Naive thymus-derived CD4-positive, alpha-beta T cell (primary cell): ENCODE measurements at regions not wholly inside any gene's neighbourhood (a gene's known extent, or its start where the extent isn't known, plus 50 kb on each side); places are given as distances from the start of the nearest gene placed in this dataset.
A peak's percentile ranks its signal among the peaks of the same experiment; 100 is the strongest.

Experiments
- ATAC-seq: fragments of 150-1000 bp; cut with Tn5 transposase; 2 replicates; pipeline ENCODE4 v1.10.0; 2021; ENCODE audit warnings: mild to moderate bottlenecking, moderate library complexity
- CTCF ChIA-PET: fragments of 350-600 bp; sonication (Branson Sonifier 250); formaldehyde crosslinking; loops from one replicate; lab custom pipeline; 2021; ENCODE audit warnings: antibody characterized with exemption; lab: Charles Lee
- POLR2A ChIA-PET: fragments of 350-600 bp; sonication (Branson Sonifier 250); formaldehyde crosslinking; loops from one replicate; lab custom pipeline; 2021; ENCODE audit warnings: antibody characterized with exemption, inconsistent platforms; lab: Charles Lee
- DNase-seq, 9 donors: peaks; one replicate each; pipeline versions ENCODE4 v3.0.0 to v3.0.0-alpha.2; 2020 to 2022; ENCODE audit warnings: mixed read lengths in 1 of 9
- H3K27ac ChIP-seq: one replicate; pipeline ENCODE4 v1.7.0; 2013; ENCODE audit warnings: mild to moderate bottlenecking, low read depth, low read length, moderate library complexity
- H3K27me3 ChIP-seq, 2 donors: one replicate each; pipeline ENCODE4 v1.7.0; 2013; ENCODE audit warnings: low read length in 2 of 2, mild to moderate bottlenecking in 2 of 2, moderate library complexity in 2 of 2; ENCODE audit not compliant: control insufficient read depth in 2 of 2, insufficient read depth in 2 of 2
- H3K36me3 ChIP-seq, 3 experiments: 1 replicate in 2 of 3; 2 replicates in 1 of 3; pipeline ENCODE4 v1.7.0; 2013; ENCODE audit warnings: low read length in 3 of 3, mild to moderate bottlenecking in 3 of 3, moderate library complexity in 1 of 3; ENCODE audit not compliant: insufficient read depth in 3 of 3, control insufficient read depth in 2 of 3
- H3K4me1 ChIP-seq, 2 donors: one replicate each; pipeline ENCODE4 v1.7.0; 2013; ENCODE audit warnings: low read length in 2 of 2, mild to moderate bottlenecking in 2 of 2, moderate library complexity in 1 of 2; ENCODE audit not compliant: control insufficient read depth in 2 of 2, insufficient read depth in 2 of 2
- H3K4me3 ChIP-seq: 2 replicates; pipeline ENCODE4 v1.7.0; 2013; ENCODE audit warnings: mild to moderate bottlenecking, low read length
- H3K9me3 ChIP-seq, 3 experiments: 1 replicate in 2 of 3; 2 replicates in 1 of 3; pipeline ENCODE4 v1.7.0; 2013; ENCODE audit warnings: low read length in 3 of 3; ENCODE audit not compliant: control insufficient read depth in 2 of 3
- H3K27ac Mint-ChIP-seq, 9 donors: one replicate each; pipeline ENCODE4 v1.8.0; 2020 to 2022; ENCODE audit warnings: mixed read lengths in 9 of 9, mild to moderate bottlenecking in 8 of 9, moderate library complexity in 5 of 9, inconsistent platforms in 2 of 9
- H3K27me3 Mint-ChIP-seq, 5 donors: one replicate each; pipeline ENCODE4 v1.8.0; 2021 to 2022; ENCODE audit warnings: mixed read lengths in 5 of 5, mild to moderate bottlenecking in 1 of 5
- H3K36me3 Mint-ChIP-seq, 5 donors: one replicate each; pipeline ENCODE4 v1.8.0; 2020 to 2022; ENCODE audit warnings: mixed read lengths in 5 of 5, mild to moderate bottlenecking in 3 of 5, inconsistent platforms in 1 of 5
- H3K4me1 Mint-ChIP-seq, 7 donors: one replicate each; pipeline ENCODE4 v1.8.0; 2020 to 2022; ENCODE audit warnings: mixed read lengths in 7 of 7, mild to moderate bottlenecking in 3 of 7, inconsistent platforms in 1 of 7
- H3K4me3 Mint-ChIP-seq, 10 donors: one replicate each; pipeline ENCODE4 v1.8.0; 2020 to 2022; ENCODE audit warnings: mild to moderate bottlenecking in 10 of 10, mixed read lengths in 10 of 10, moderate library complexity in 6 of 10, inconsistent platforms in 2 of 10
- H3K9me3 Mint-ChIP-seq, 11 donors: one replicate each; pipeline ENCODE4 v1.8.0; 2020 to 2022; ENCODE audit warnings: mixed read lengths in 11 of 11, mild to moderate bottlenecking in 4 of 11, inconsistent platforms in 1 of 11, moderate library complexity in 1 of 11
- intact Hi-C, 2 donors: fragments of 100-400 bp; cut with micrococcal nuclease; formaldehyde crosslinking; loops; one replicate each; pipeline ENCODE4 v1.15.1; 2023

GRCh38 chr13:99823961-99824360, 147.6 kb downstream of the ZIC5 start:
- ChIA-PET CTCF (no interaction called here), POLR2A (no interaction called here)
- Histone ChIP-seq H3K9me3 (no peaks in the 10 kb centered on the region), H3K36me3 (no peaks in the 10 kb centered on the region), H3K4me3 (no peak overlapping the region), H3K27ac (no peak overlapping the region), H3K27me3 (no peaks in the 10 kb centered on the region), H3K4me1 (no peaks in the 10 kb centered on the region)
- ATAC-seq (no peak), DNase-seq (no peak)
- H3K27me3 Mint-ChIP-seq, result peaks cover 0 to 6% (median 0%) of the 10 kb centered on the region in 5 donors
- H3K27ac Mint-ChIP-seq, result no peak overlapping the region
- no peak overlapping the region for H3K4me3 Mint-ChIP-seq
- peaks cover 0 to 10% (median 0%) of the 10 kb centered on the region in 11 donors for H3K9me3 Mint-ChIP-seq
- peaks cover 0 to 28% (median 8%) of the 10 kb centered on the region in 5 donors for H3K36me3 Mint-ChIP-seq
- H3K4me1 Mint-ChIP-seq, result no peaks in the 10 kb centered on the region
- intact Hi-C loops, result no loop called here

- no peak for DNase-seq
- Histone ChIP-seq H3K27me3 (no peaks in the 10 kb centered on the region), H3K27ac (no peak overlapping the region), H3K4me1 (peaks cover 10% of the 10 kb centered on the region in 2 donors), H3K36me3 (no peaks in the 10 kb centered on the region), H3K9me3 (no peaks in the 10 kb centered on the region), H3K4me3 (no peak overlapping the region)
- H3K27ac Mint-ChIP-seq, result no peak overlapping the region
- peaks cover 0 to 26% (median 8%) of the 10 kb centered on the region in 5 donors for H3K36me3 Mint-ChIP-seq
- no peak for ATAC-seq
- intact Hi-C loops, result no loop called here
- POLR2A ChIA-PET, result no interaction called here
- peaks cover 0 to 10% (median 0%) of the 10 kb centered on the region in 11 donors for H3K9me3 Mint-ChIP-seq
- no peak overlapping the region for H3K4me3 Mint-ChIP-seq
- CTCF ChIA-PET, result interaction anchor here (0.6 kb wide), 1 partner anchor 277 kb away, joined by 3 read pairs; no protein-coding TSS in a partner anchor
- peaks cover 6 to 11% (median 11%) of the 10 kb centered on the region in 7 donors for H3K4me1 Mint-ChIP-seq
- H3K27me3 Mint-ChIP-seq, result peaks cover 0 to 8% (median 0%) of the 10 kb centered on the region in 5 donors
Measured at GRCh38 chr13:99822820-99823219, 148.7 kb downstream of the ZIC5 start.

DNA sequence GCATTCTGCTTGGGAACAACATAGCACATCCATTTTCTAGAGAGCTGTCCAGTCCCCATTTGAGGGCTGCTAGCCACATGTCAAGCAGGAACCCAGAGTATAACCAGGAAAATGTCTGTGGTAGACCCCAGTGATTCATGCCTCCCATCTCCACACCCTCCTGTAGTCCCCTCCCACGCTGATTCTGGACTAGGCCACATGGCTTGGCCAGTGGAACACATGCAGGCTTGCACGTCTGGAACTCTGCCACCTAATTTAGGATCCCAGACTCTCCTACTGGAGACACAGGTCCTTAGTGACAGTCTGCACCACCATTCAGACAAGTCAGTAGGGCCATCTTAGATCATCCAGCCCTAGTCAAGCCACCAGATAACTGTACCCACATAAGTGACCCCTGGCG, 149.8 kb downstream of the ZIC5 start:
- Histone ChIP-seq H3K27ac (no peak overlapping the region), H3K4me3 (no peak overlapping the region), H3K9me3 (no peaks in the 10 kb centered on the region), H3K4me1 (peaks cover 12 to 14% of the 10 kb centered on the region in 2 donors), H3K36me3 (no peaks in the 10 kb centered on the region), H3K27me3 (no peaks in the 10 kb centered on the region)
- H3K4me1 Mint-ChIP-seq, result peaks cover 11 to 22% (median 19%) of the 10 kb centered on the region in 7 donors
- intact Hi-C loops, result no loop called here
- ChIA-PET POLR2A (no interaction called here), CTCF (no interaction called here)
- DNase-seq (no peak), ATAC-seq (no peak)
- no peak overlapping the region for H3K27ac Mint-ChIP-seq
- H3K27me3 Mint-ChIP-seq, result peaks cover 0 to 11% (median 0%) of the 10 kb centered on the region in 5 donors
- peaks cover 0 to 22% (median 8%) of the 10 kb centered on the region in 5 donors for H3K36me3 Mint-ChIP-seq
- H3K4me3 Mint-ChIP-seq, result no peak overlapping the region
- H3K9me3 Mint-ChIP-seq, result peaks cover 0 to 10% (median 0%) of the 10 kb centered on the region in 11 donors

DNA sequence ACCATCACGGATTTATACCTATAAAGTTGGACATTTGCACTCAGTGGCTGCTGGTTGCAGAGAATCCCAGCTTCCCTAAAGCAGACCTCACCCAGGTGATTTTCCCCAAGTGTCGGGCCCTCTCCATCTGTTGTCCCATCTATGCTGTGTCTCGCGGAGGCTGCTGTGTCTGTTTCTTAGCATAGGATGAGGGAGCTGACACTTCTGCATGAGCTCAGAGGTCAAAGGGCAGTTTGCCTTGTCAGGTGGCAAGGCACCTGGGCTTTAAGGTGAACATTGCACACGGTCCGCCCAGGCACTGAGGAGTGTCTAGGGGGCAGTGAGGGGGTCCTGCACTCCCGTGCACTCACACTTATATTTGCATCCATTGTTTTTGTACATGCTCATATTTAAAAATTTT, 151.6 kb downstream of the ZIC5 start:
- ATAC-seq (no peak), DNase-seq (no peak)
- peaks cover 0 to 21% (median 8%) of the 10 kb centered on the region in 5 donors for H3K36me3 Mint-ChIP-seq
- Histone ChIP-seq H3K4me1 (peaks cover 12 to 14% of the 10 kb centered on the region in 2 donors), H3K4me3 (no peak overlapping the region), H3K27ac (no peak overlapping the region), H3K36me3 (no peaks in the 10 kb centered on the region), H3K27me3 (no peaks in the 10 kb centered on the region), H3K9me3 (no peaks in the 10 kb centered on the region)
- H3K4me3 Mint-ChIP-seq, result no peak overlapping the region
- H3K4me1 Mint-ChIP-seq, result peaks cover 11 to 26% (median 23%) of the 10 kb centered on the region in 7 donors
- ChIA-PET CTCF (no interaction called here), POLR2A (interaction anchor here (0.7 kb wide), 1 partner anchor 70 kb away, joined by 5 read pairs; no protein-coding TSS in a partner anchor)
- peaks cover 0 to 11% (median 0%) of the 10 kb centered on the region in 5 donors for H3K27me3 Mint-ChIP-seq
- intact Hi-C loops, result no loop called here
- peaks cover 0 to 10% (median 0%) of the 10 kb centered on the region in 11 donors for H3K9me3 Mint-ChIP-seq
- peak overlapping the region in 5 of 9 donors; percentile 10 to 63 (median 32) for H3K27ac Mint-ChIP-seq

GRCh38 chr13:99816321-99816720, 155.2 kb downstream of the ZIC5 start:
- Mint-ChIP-seq H3K27me3 (peaks cover 0 to 11% (median 0%) of the 10 kb centered on the region in 5 donors), H3K4me3 (peak overlapping the region in 1 of 10 donors; percentile 64), H3K4me1 (peaks cover 11 to 27% (median 23%) of the 10 kb centered on the region in 7 donors), H3K36me3 (peaks cover 0 to under 1% (median 0%) of the 10 kb centered on the region in 5 donors), H3K9me3 (peaks cover 0 to 3% (median 0%) of the 10 kb centered on the region in 11 donors), H3K27ac (peak overlapping the region in 4 of 9 donors; percentile 34 to 90 (median 77))
- intact Hi-C loops, result no loop called here
- ChIA-PET CTCF (no interaction called here), POLR2A (no interaction called here)
- H3K4me1 ChIP-seq, result peaks cover 12 to 14% of the 10 kb centered on the region in 2 donors
- no peaks in the 10 kb centered on the region for H3K36me3 ChIP-seq
- no peaks in the 10 kb centered on the region for H3K9me3 ChIP-seq
- DNase-seq (no peak), ATAC-seq (no peak)
- H3K27ac ChIP-seq, result no peak overlapping the region
- H3K27me3 ChIP-seq, result no peaks in the 10 kb centered on the region
- no peak overlapping the region for H3K4me3 ChIP-seq

DNA sequence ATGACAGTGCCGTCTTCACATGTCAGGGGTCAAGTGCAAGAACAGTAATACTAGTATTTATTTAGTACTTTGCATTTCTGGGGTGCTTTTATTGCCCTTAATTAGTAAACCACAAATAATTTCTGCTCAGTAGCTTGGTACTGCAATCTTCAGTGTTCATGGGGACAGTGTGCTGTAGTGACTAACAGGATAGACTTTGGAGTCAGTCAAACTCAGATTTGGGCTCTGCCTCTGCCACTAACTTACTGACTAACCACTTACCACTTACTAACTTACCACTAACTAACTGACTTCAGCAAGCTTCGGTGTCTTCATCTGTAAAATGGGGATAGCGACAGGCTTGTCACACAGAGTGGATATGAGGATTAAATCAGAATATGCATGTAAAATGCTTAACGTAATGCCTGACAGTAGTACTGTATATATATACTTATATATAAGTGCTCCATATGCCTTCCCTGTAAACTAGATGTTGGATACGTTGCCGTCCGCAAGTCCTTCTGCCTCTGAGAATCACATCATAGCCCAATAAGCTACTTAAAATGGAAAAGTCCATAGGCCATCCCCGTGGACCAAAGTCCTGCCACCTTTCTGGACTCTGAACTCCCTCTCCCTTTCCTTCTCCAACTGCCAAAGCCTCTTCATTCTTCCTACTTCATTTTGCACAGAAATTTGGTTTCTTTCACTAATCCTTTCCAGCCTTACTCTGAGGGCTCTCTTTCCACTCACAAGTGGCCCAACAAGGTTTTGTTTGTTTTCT, 158.1 kb downstream of the ZIC5 start:
- H3K27ac ChIP-seq, result no peak overlapping the region

More for the DNA sequence above, 158.1 kb downstream of the ZIC5 start:
- no peak overlapping the region for H3K4me3 ChIP-seq
- ChIA-PET POLR2A (no interaction called here), CTCF (no interaction called here)
- Mint-ChIP-seq H3K27ac (no peak overlapping the region), H3K27me3 (peaks cover 0 to 5% (median 0%) of the 10 kb centered on the region in 5 donors), H3K36me3 (peaks cover 0 to 4% (median 0%) of the 10 kb centered on the region in 5 donors), H3K4me1 (peaks cover 11 to 24% (median 19%) of the 10 kb centered on the region in 7 donors), H3K4me3 (no peak overlapping the region), H3K9me3 (peaks cover 0 to 3% (median 0%) of the 10 kb centered on the region in 11 donors)
- ATAC-seq (no peak), DNase-seq (no peak)
- no peaks in the 10 kb centered on the region for H3K36me3 ChIP-seq
- intact Hi-C loops, result no loop called here
- H3K9me3 ChIP-seq, result no peaks in the 10 kb centered on the region
- peaks cover 9 to 10% of the 10 kb centered on the region in 2 donors for H3K4me1 ChIP-seq
- H3K27me3 ChIP-seq, result no peaks in the 10 kb centered on the region
